IMR-90 (cell line): ENCODE measurements at regions not wholly inside any gene's neighbourhood (a gene's known extent, or its start where the extent isn't known, plus 50 kb on each side); places are given as distances from the start of the nearest gene placed in this dataset.

Experiments used
- ATAC-seq: fragments of 200-7000 bp; cut with Tn5 transposase; 2 replicates; pipeline ENCODE4 v1.9.1; 2020; ENCODE audit warnings: low read depth, mild to moderate bottlenecking, moderate library complexity
- BruUV-seq: library from RNA; stranded (reverse); fragments of 400-500 nt; replicated peaks from 2 replicates; lab custom pipeline; 2021; lab: Mats Ljungman, UMichigan
- CTCF ChIA-PET: fragments of 300-600 bp; formaldehyde crosslinking; extraction: SDS; loops from one replicate; lab custom pipeline; 2021; ENCODE audit warnings: antibody characterized with exemption; lab: Yijun Ruan, JAX
- POLR2A ChIA-PET: fragments of 300-600 bp; sonication (Branson Sonifier 250); formaldehyde crosslinking; loops from one replicate; lab custom pipeline; 2022; ENCODE audit warnings: antibody characterized with exemption; ENCODE audit not compliant: unreplicated experiment; lab: Charles Lee
- DNase-seq: peaks from one replicate; pipeline ENCODE4 v3.0.0; 2013
- H2AFZ ChIP-seq: replicated peaks from 2 replicates; pipeline ENCODE3; 2013; ENCODE audit warnings: low read length, mild to moderate bottlenecking; ENCODE audit not compliant: poor library complexity
- H2AK5ac ChIP-seq: 2 replicates; pipeline ENCODE4 v1.6.1; 2013; ENCODE audit warnings: low read depth, low read length, inconsistent platforms
- H2AK9ac ChIP-seq: replicated peaks from 2 replicates; pipeline ENCODE3; 2013; ENCODE audit warnings: mild to moderate bottlenecking, low read depth, low read length, moderate library complexity; ENCODE audit not compliant: poor library complexity
- H2BK120ac ChIP-seq: 2 replicates; pipeline ENCODE4 v1.6.1; 2013; ENCODE audit warnings: low read depth, low read length, inconsistent platforms
- H2BK15ac ChIP-seq: 3 replicates; pipeline ENCODE4 v1.6.1; 2013; ENCODE audit warnings: low read depth, low read length, inconsistent platforms
- H2BK20ac ChIP-seq: 2 replicates; pipeline ENCODE4 v1.6.1; 2013; ENCODE audit warnings: low read depth, mild to moderate bottlenecking, inconsistent platforms, low read length, moderate library complexity
- H2BK5ac ChIP-seq: 2 replicates; pipeline ENCODE4 v1.6.1; 2013; ENCODE audit warnings: mild to moderate bottlenecking, low read depth, low read length, inconsistent platforms; ENCODE audit not compliant: poor library complexity, severe bottlenecking
- H3K14ac ChIP-seq: replicated peaks from 2 replicates; pipeline ENCODE4 v1.6.1; 2013; ENCODE audit warnings: low read depth, low read length, inconsistent platforms
- H3K18ac ChIP-seq: 2 replicates; pipeline ENCODE4 v1.6.1; 2013; ENCODE audit warnings: low read depth, low read length, control low read depth
- H3K23ac ChIP-seq: 2 replicates; pipeline ENCODE4 v1.6.1; 2013; ENCODE audit warnings: low read depth, low read length, inconsistent platforms
- H3K27ac ChIP-seq: 2 replicates; pipeline ENCODE4 v1.5.1; 2013; ENCODE audit warnings: mild to moderate bottlenecking, control low read depth, low read length; ENCODE audit not compliant: insufficient read depth
- H3K27me3 ChIP-seq: 2 replicates; pipeline ENCODE4 v1.6.1; 2013; ENCODE audit warnings: low read length; ENCODE audit not compliant: control insufficient read depth, insufficient read depth
- H3K36me3 ChIP-seq: 2 replicates; pipeline ENCODE4 v1.6.1; 2013; ENCODE audit warnings: low read length, mixed read lengths; ENCODE audit not compliant: control insufficient read depth, insufficient read depth
- H3K4ac ChIP-seq: 2 replicates; pipeline ENCODE4 v1.6.1; 2013; ENCODE audit warnings: low read depth, low read length, inconsistent platforms
- H3K4me1 ChIP-seq: 2 replicates; pipeline ENCODE4 v1.6.1; 2013; ENCODE audit warnings: low read length, mixed read lengths; ENCODE audit not compliant: control insufficient read depth, insufficient read depth
- H3K4me2 ChIP-seq: 2 replicates; pipeline ENCODE4 v1.6.1; 2013; ENCODE audit warnings: low read depth, mild to moderate bottlenecking, control low read depth, low read length, moderate library complexity
- H3K4me3 ChIP-seq: 2 replicates; pipeline ENCODE4 v1.5.1; 2013; ENCODE audit warnings: low read depth, mild to moderate bottlenecking, control low read depth, low read length, moderate library complexity; ENCODE audit not compliant: insufficient read depth
- H3K56ac ChIP-seq: 2 replicates; pipeline ENCODE4 v1.6.1; 2013; ENCODE audit warnings: low read length, inconsistent platforms; ENCODE audit not compliant: insufficient read depth; ENCODE audit errors: extremely low read depth
- H3K79me1 ChIP-seq, 2 experiments: 2 replicates each; pipeline ENCODE4 v1.6.1; 2013; ENCODE audit warnings: low read length in 2 of 2, inconsistent platforms in 1 of 2, low read depth in 1 of 2
- H3K9ac ChIP-seq: 2 replicates; pipeline ENCODE4 v1.6.1; 2013; ENCODE audit warnings: low read depth, low read length, control low read depth
- H3K9me1 ChIP-seq: 2 replicates; pipeline ENCODE4 v1.6.1; 2013; ENCODE audit warnings: low read length, inconsistent platforms; ENCODE audit not compliant: insufficient read depth
- H3K9me3 ChIP-seq: 2 replicates; pipeline ENCODE4 v1.6.1; 2013; ENCODE audit warnings: low read length; ENCODE audit not compliant: control insufficient read depth, insufficient read depth
- H4K20me1 ChIP-seq: 2 replicates; pipeline ENCODE4 v1.6.1; 2013; ENCODE audit warnings: low read length, inconsistent platforms; ENCODE audit not compliant: insufficient read depth
- H4K5ac ChIP-seq: 2 replicates; pipeline ENCODE4 v1.6.1; 2013; ENCODE audit warnings: mild to moderate bottlenecking, low read depth, low read length, control low read depth
- H4K8ac ChIP-seq, 2 experiments: 2 replicates each; pipeline ENCODE4 v1.6.1; 2013; ENCODE audit warnings: low read depth in 2 of 2, low read length in 2 of 2, control low read depth in 1 of 2, inconsistent platforms in 1 of 2
- H4K91ac ChIP-seq: 2 replicates; pipeline ENCODE4 v1.6.1; 2013; ENCODE audit warnings: low read depth, low read length, inconsistent platforms; ENCODE audit not compliant: insufficient read depth
- CHD1 ChIP-seq: IDR thresholded peaks from 2 replicates; pipeline ENCODE4 v1.6.1; 2012; ENCODE audit warnings: low read depth, low read length, improper control_type of control experiment
- MAZ ChIP-seq: IDR thresholded peaks from 2 replicates; pipeline ENCODE4 v1.6.1; 2012; ENCODE audit warnings: low read depth, mild to moderate bottlenecking, low read length, improper control_type of control experiment, moderate library complexity, borderline replicate concordance
- MXI1 ChIP-seq: IDR thresholded peaks from 2 replicates; pipeline ENCODE4 v1.6.1; 2012; ENCODE audit warnings: low read depth, mild to moderate bottlenecking, low read length, moderate library complexity, borderline replicate concordance
- RAD21 ChIP-seq: IDR thresholded peaks from 2 replicates; pipeline ENCODE4 v1.6.1; 2012; ENCODE audit warnings: low read length, improper control_type of control experiment
- SMC3 ChIP-seq: fragments of 150-350 bp; IDR thresholded peaks from 2 replicates; pipeline ENCODE4 v1.6.1; 2016; ENCODE audit warnings: low read depth, mild to moderate bottlenecking, antibody characterized with exemption, low read length, moderate library complexity
- dilution Hi-C: fragments of 300-500 bp; cut with HindIII; formaldehyde crosslinking; loops from one replicate; pipeline ENCODE4 v1.14.3; 2018; ENCODE audit warnings: low sequenced_read_pairs; ENCODE audit not compliant: unreplicated experiment
- in situ Hi-C: fragments of 300-500 bp; cut with MboI; formaldehyde crosslinking; loops from 3 replicates; pipeline ENCODE4 v1.14.3; 2019; ENCODE audit warnings: low sequenced_read_pairs, inconsistent platforms, mixed read lengths
- intact Hi-C: fragments of 100-400 bp; cut with micrococcal nuclease; formaldehyde crosslinking; loops from 2 replicates; pipeline ENCODE4 v1.10.0; 2022

- no peak for DNase-seq
- Histone ChIP-seq H2AK5ac (no peak overlapping the region), H3K4me3 (no peak overlapping the region), H3K27ac (no peak overlapping the region), H4K20me1 (no peaks in the 10 kb centered on the region), H3K27me3 (no peaks in the 10 kb centered on the region), H4K5ac (no peak overlapping the region), H3K9ac (no peak overlapping the region), H3K14ac (no peak overlapping the region), H2BK20ac (no peak overlapping the region), H2AK9ac (no peak overlapping the region), H3K23ac (no peak overlapping the region), H2AFZ (no peak overlapping the region), H4K8ac (no peak overlapping the region), H4K91ac (no peak overlapping the region), H3K36me3 (no peaks in the 10 kb centered on the region), H3K9me3 (no peaks in the 10 kb centered on the region), H2BK5ac (no peak overlapping the region), H3K79me1 (no peaks in the 10 kb centered on the region), H3K4ac (no peak overlapping the region), H3K18ac (no peak overlapping the region), H3K9me1 (no peaks in the 10 kb centered on the region), H3K4me2 (no peak overlapping the region), H3K4me1 (no peaks in the 10 kb centered on the region), H2BK15ac (no peak overlapping the region), H2BK120ac (no peak overlapping the region), H3K56ac (no peak overlapping the region)
- no peak for TF ChIP-seq RAD21
- no peak for TF ChIP-seq SMC3
- TF ChIP-seq CHD1 = no peak
- TF ChIP-seq MXI1 = no peak
- TF ChIP-seq MAZ = no peak
- intact Hi-C loops (no loop called here), in situ Hi-C loops (no loop called here), dilution Hi-C loops (no loop called here)
- ChIA-PET CTCF (no interaction called here), POLR2A (no interaction called here)
- BruUV-seq = no TSS peak
- ATAC-seq = no peak
These were observed 859.1 kb upstream of the ARRDC3 start for GRCh38 chr5:92242170-92242569.
